Naive thymus-derived CD4-positive, alpha-beta T cell (primary cell): ENCODE measurements at regions not wholly inside any gene's neighbourhood (a gene's known extent, or its start where the extent isn't known, plus 50 kb on each side); places are given as distances from the start of the nearest gene placed in this dataset.

Experiments used
- ATAC-seq: fragments of 150-1000 bp; cut with Tn5 transposase; 2 replicates; pipeline ENCODE4 v1.10.0; 2021; ENCODE audit warnings: mild to moderate bottlenecking, moderate library complexity
- CTCF ChIA-PET: fragments of 350-600 bp; sonication (Branson Sonifier 250); formaldehyde crosslinking; loops from one replicate; lab custom pipeline; 2021; ENCODE audit warnings: antibody characterized with exemption; lab: Charles Lee
- POLR2A ChIA-PET: fragments of 350-600 bp; sonication (Branson Sonifier 250); formaldehyde crosslinking; loops from one replicate; lab custom pipeline; 2021; ENCODE audit warnings: antibody characterized with exemption, inconsistent platforms; lab: Charles Lee
- DNase-seq, 9 donors: peaks; one replicate each; pipeline versions ENCODE4 v3.0.0 to v3.0.0-alpha.2; 2020 to 2022; ENCODE audit warnings: mixed read lengths in 1 of 9
- H3K27ac ChIP-seq: one replicate; pipeline ENCODE4 v1.7.0; 2013; ENCODE audit warnings: mild to moderate bottlenecking, low read depth, low read length, moderate library complexity
- H3K27me3 ChIP-seq, 2 donors: one replicate each; pipeline ENCODE4 v1.7.0; 2013; ENCODE audit warnings: low read length in 2 of 2, mild to moderate bottlenecking in 2 of 2, moderate library complexity in 2 of 2; ENCODE audit not compliant: control insufficient read depth in 2 of 2, insufficient read depth in 2 of 2
- H3K36me3 ChIP-seq, 3 experiments: 1 replicate in 2 of 3; 2 replicates in 1 of 3; pipeline ENCODE4 v1.7.0; 2013; ENCODE audit warnings: low read length in 3 of 3, mild to moderate bottlenecking in 3 of 3, moderate library complexity in 1 of 3; ENCODE audit not compliant: insufficient read depth in 3 of 3, control insufficient read depth in 2 of 3
- H3K4me1 ChIP-seq, 2 donors: one replicate each; pipeline ENCODE4 v1.7.0; 2013; ENCODE audit warnings: low read length in 2 of 2, mild to moderate bottlenecking in 2 of 2, moderate library complexity in 1 of 2; ENCODE audit not compliant: control insufficient read depth in 2 of 2, insufficient read depth in 2 of 2
- H3K4me3 ChIP-seq: 2 replicates; pipeline ENCODE4 v1.7.0; 2013; ENCODE audit warnings: mild to moderate bottlenecking, low read length
- H3K9me3 ChIP-seq, 3 experiments: 1 replicate in 2 of 3; 2 replicates in 1 of 3; pipeline ENCODE4 v1.7.0; 2013; ENCODE audit warnings: low read length in 3 of 3; ENCODE audit not compliant: control insufficient read depth in 2 of 3
- H3K27ac Mint-ChIP-seq, 9 donors: one replicate each; pipeline ENCODE4 v1.8.0; 2020 to 2022; ENCODE audit warnings: mixed read lengths in 9 of 9, mild to moderate bottlenecking in 8 of 9, moderate library complexity in 5 of 9, inconsistent platforms in 2 of 9
- H3K27me3 Mint-ChIP-seq, 5 donors: one replicate each; pipeline ENCODE4 v1.8.0; 2021 to 2022; ENCODE audit warnings: mixed read lengths in 5 of 5, mild to moderate bottlenecking in 1 of 5
- H3K36me3 Mint-ChIP-seq, 5 donors: one replicate each; pipeline ENCODE4 v1.8.0; 2020 to 2022; ENCODE audit warnings: mixed read lengths in 5 of 5, mild to moderate bottlenecking in 3 of 5, inconsistent platforms in 1 of 5
- H3K4me1 Mint-ChIP-seq, 7 donors: one replicate each; pipeline ENCODE4 v1.8.0; 2020 to 2022; ENCODE audit warnings: mixed read lengths in 7 of 7, mild to moderate bottlenecking in 3 of 7, inconsistent platforms in 1 of 7
- H3K4me3 Mint-ChIP-seq, 10 donors: one replicate each; pipeline ENCODE4 v1.8.0; 2020 to 2022; ENCODE audit warnings: mild to moderate bottlenecking in 10 of 10, mixed read lengths in 10 of 10, moderate library complexity in 6 of 10, inconsistent platforms in 2 of 10
- H3K9me3 Mint-ChIP-seq, 11 donors: one replicate each; pipeline ENCODE4 v1.8.0; 2020 to 2022; ENCODE audit warnings: mixed read lengths in 11 of 11, mild to moderate bottlenecking in 4 of 11, inconsistent platforms in 1 of 11, moderate library complexity in 1 of 11
- intact Hi-C, 2 donors: fragments of 100-400 bp; cut with micrococcal nuclease; formaldehyde crosslinking; loops; one replicate each; pipeline ENCODE4 v1.15.1; 2023

GRCh38 chr2:100679211-100679610 lies 116.4 kb downstream of the PDCL3 start:
- Histone ChIP-seq H3K27ac (no peak overlapping the region), H3K4me1 (peaks cover 0 to 14% of the 10 kb centered on the region in 2 donors), H3K4me3 (no peak overlapping the region), H3K36me3 (no peaks in the 10 kb centered on the region), H3K9me3 (peaks cover 0 to 5% (median 0%) of the 10 kb centered on the region in 3 experiments), H3K27me3 (no peaks in the 10 kb centered on the region)
- H3K4me1 Mint-ChIP-seq: peaks cover 5 to 23% (median 18%) of the 10 kb centered on the region in 7 donors
- POLR2A ChIA-PET: no interaction called here
- peak overlapping the region in 1 of 10 donors; percentile 1 for H3K4me3 Mint-ChIP-seq
- no peak for ATAC-seq
- CTCF ChIA-PET: no interaction called here
- H3K9me3 Mint-ChIP-seq: peaks cover 4 to 19% (median 11%) of the 10 kb centered on the region in 11 donors
- intact Hi-C loops: no loop called here
- H3K27ac Mint-ChIP-seq: no peak overlapping the region
- no peak for DNase-seq
- peaks cover 3 to 14% (median 5%) of the 10 kb centered on the region in 5 donors for H3K36me3 Mint-ChIP-seq
- peaks cover 0 to 14% (median 0%) of the 10 kb centered on the region in 5 donors for H3K27me3 Mint-ChIP-seq

- H3K9me3 Mint-ChIP-seq: peaks cover 4 to 44% (median 19%) of the 10 kb centered on the region in 11 donors
- Histone ChIP-seq H3K36me3 (no peaks in the 10 kb centered on the region), H3K4me1 (peaks cover 0 to 14% of the 10 kb centered on the region in 2 donors), H3K27me3 (no peaks in the 10 kb centered on the region), H3K4me3 (no peak overlapping the region), H3K9me3 (peaks cover 0 to 5% (median 0%) of the 10 kb centered on the region in 3 experiments), H3K27ac (no peak overlapping the region)
- peaks cover 5 to 23% (median 18%) of the 10 kb centered on the region in 7 donors for H3K4me1 Mint-ChIP-seq
- H3K4me3 Mint-ChIP-seq: no peak overlapping the region
- DNase-seq (no peak), ATAC-seq (no peak)
- H3K36me3 Mint-ChIP-seq: peaks cover 4 to 20% (median 7%) of the 10 kb centered on the region in 5 donors
- no peak overlapping the region for H3K27ac Mint-ChIP-seq
- intact Hi-C loops: no loop called here
- ChIA-PET CTCF (no interaction called here), POLR2A (interaction anchor here (1.1 kb wide), 1 partner anchor 10 kb away, joined by 3 read pairs; no protein-coding TSS in a partner anchor)
- peaks cover 0 to 14% (median 0%) of the 10 kb centered on the region in 5 donors for H3K27me3 Mint-ChIP-seq
Measured at GRCh38 chr2:100682536-100682935, 119.7 kb downstream of the PDCL3 start.

GRCh38 chr2:100683231-100683630 lies 120.4 kb downstream of the PDCL3 start:
- no peak overlapping the region for H3K4me3 ChIP-seq
- ATAC-seq (no peak), DNase-seq (no peak)
- ChIA-PET POLR2A (no interaction called here), CTCF (interaction anchor here (0.7 kb wide), 1 partner anchor 8 kb away, joined by 4 read pairs; no protein-coding TSS in a partner anchor)
- H3K4me3 Mint-ChIP-seq: no peak overlapping the region
- peaks cover 4 to 20% (median 7%) of the 10 kb centered on the region in 5 donors for H3K36me3 Mint-ChIP-seq
- H3K27ac ChIP-seq: no peak overlapping the region
- no peaks in the 10 kb centered on the region for H3K36me3 ChIP-seq
- peaks cover 0 to 21% (median 0%) of the 10 kb centered on the region in 5 donors for H3K27me3 Mint-ChIP-seq
- intact Hi-C loops: no loop called here
- H3K4me1 Mint-ChIP-seq: peaks cover 5 to 22% (median 18%) of the 10 kb centered on the region in 7 donors
- H3K4me1 ChIP-seq: peaks cover 0 to 14% of the 10 kb centered on the region in 2 donors
- H3K27me3 ChIP-seq: no peaks in the 10 kb centered on the region
- no peak overlapping the region for H3K27ac Mint-ChIP-seq
- H3K9me3 Mint-ChIP-seq: peaks cover 4 to 47% (median 19%) of the 10 kb centered on the region in 11 donors
- peaks cover 0 to 5% (median 0%) of the 10 kb centered on the region in 3 experiments for H3K9me3 ChIP-seq

GRCh38 chr2:100691846-100692245 lies 128.1 kb upstream of the NPAS2 start:
- DNase-seq (no peak), ATAC-seq (no peak)
- Mint-ChIP-seq H3K4me1 (peaks cover 0 to 11% (median 3%) of the 10 kb centered on the region in 7 donors), H3K4me3 (no peak overlapping the region), H3K36me3 (peaks cover 0 to 6% (median 4%) of the 10 kb centered on the region in 5 donors), H3K27ac (peak overlapping the region in 1 of 9 donors; percentile 55), H3K9me3 (peaks cover 5 to 36% (median 17%) of the 10 kb centered on the region in 11 donors), H3K27me3 (peaks cover 0 to 13% (median 0%) of the 10 kb centered on the region in 5 donors)
- Histone ChIP-seq H3K4me1 (no peaks in the 10 kb centered on the region), H3K27ac (no peak overlapping the region), H3K4me3 (no peak overlapping the region), H3K27me3 (no peaks in the 10 kb centered on the region), H3K36me3 (no peaks in the 10 kb centered on the region), H3K9me3 (peaks cover 0 to 8% (median 0%) of the 10 kb centered on the region in 3 experiments)
- intact Hi-C loops: no loop called here
- POLR2A ChIA-PET: interaction anchor here (1.1 kb wide), 1 partner anchor 10 kb away, joined by 3 read pairs; no protein-coding TSS in a partner anchor
- CTCF ChIA-PET: interaction anchor here (0.6 kb wide), 1 partner anchor 130 kb away, joined by 3 read pairs; no protein-coding TSS in a partner anchor

GRCh38 chr2:100692381-100692780 lies 127.6 kb upstream of the NPAS2 start:
- Mint-ChIP-seq H3K27me3 (peaks cover 0 to 13% (median 0%) of the 10 kb centered on the region in 5 donors), H3K36me3 (peaks cover 0 to 7% (median 4%) of the 10 kb centered on the region in 5 donors), H3K4me1 (peaks cover 0 to 11% (median 3%) of the 10 kb centered on the region in 7 donors), H3K9me3 (peaks cover 6 to 36% (median 21%) of the 10 kb centered on the region in 11 donors), H3K4me3 (no peak overlapping the region), H3K27ac (no peak overlapping the region)
- ChIA-PET POLR2A (interaction anchor here (1.1 kb wide), 1 partner anchor 11 kb away, joined by 3 read pairs; no protein-coding TSS in a partner anchor), CTCF (interaction anchor here (0.6 kb wide), 1 partner anchor 91 kb away, joined by 3 read pairs; no protein-coding TSS in a partner anchor)
- H3K27me3 ChIP-seq: no peaks in the 10 kb centered on the region
- H3K4me1 ChIP-seq: no peaks in the 10 kb centered on the region
- intact Hi-C loops: no loop called here
- ATAC-seq (no peak), DNase-seq (no peak)
- no peaks in the 10 kb centered on the region for H3K36me3 ChIP-seq
- H3K9me3 ChIP-seq: peaks cover 0 to 9% (median 0%) of the 10 kb centered on the region in 3 experiments
- no peak overlapping the region for H3K27ac ChIP-seq
- no peak overlapping the region for H3K4me3 ChIP-seq

GRCh38 chr2:100692906-100693305 lies 127.0 kb upstream of the NPAS2 start:
- H3K4me3 ChIP-seq: no peak overlapping the region
- H3K27me3 ChIP-seq: no peaks in the 10 kb centered on the region
- H3K27ac ChIP-seq: no peak overlapping the region
- Mint-ChIP-seq H3K27ac (no peak overlapping the region), H3K36me3 (peaks cover 0 to 7% (median 4%) of the 10 kb centered on the region in 5 donors), H3K9me3 (peaks cover 6 to 36% (median 20%) of the 10 kb centered on the region in 11 donors), H3K4me3 (no peak overlapping the region), H3K27me3 (peaks cover 0 to 13% (median 0%) of the 10 kb centered on the region in 5 donors), H3K4me1 (peaks cover 0 to 11% (median 3%) of the 10 kb centered on the region in 7 donors)
- ChIA-PET CTCF (interaction anchor here (0.6 kb wide), 1 partner anchor 92 kb away, joined by 3 read pairs; no protein-coding TSS in a partner anchor), POLR2A (interaction anchor here (1.1 kb wide), 1 partner anchor 11 kb away, joined by 3 read pairs; no protein-coding TSS in a partner anchor)
- DNase-seq (no peak), ATAC-seq (no peak)
- H3K9me3 ChIP-seq: peaks cover 0 to 9% (median 0%) of the 10 kb centered on the region in 3 experiments
- intact Hi-C loops: no loop called here
- no peaks in the 10 kb centered on the region for H3K36me3 ChIP-seq
- H3K4me1 ChIP-seq: no peaks in the 10 kb centered on the region
